GM12874 (cell line): ENCODE measurements at regions not wholly inside any gene's neighbourhood (a gene's known extent, or its start where the extent isn't known, plus 50 kb on each side); places are given as distances from the start of the nearest gene placed in this dataset.

Source experiments
- CTCF ChIP-seq: IDR thresholded peaks from 2 replicates; pipeline ENCODE4 v1.5.1; 2011; ENCODE audit warnings: low read depth, mild to moderate bottlenecking, control low read depth, low read length, moderate library complexity; ENCODE audit not compliant: insufficient read depth

GRCh38 chr10:128922172-128922571, 544.9 kb upstream of the MGMT start:
- no peak for TF ChIP-seq CTCF

- no peak for TF ChIP-seq CTCF
Observed at GRCh38 chr10:128922619-128923196, 544.3 kb upstream of the MGMT start.

GRCh38 chr10:128924918-128925317, 542.1 kb upstream of the MGMT start:
- no peak for TF ChIP-seq CTCF

GRCh38 chr10:128926711-128927110, 540.3 kb upstream of the MGMT start:
- no peak for TF ChIP-seq CTCF

GRCh38 chr10:128927497-128928161, 539.4 kb upstream of the MGMT start:
- TF ChIP-seq CTCF = no peak

GRCh38 chr10:128928231-128928836, 538.7 kb upstream of the MGMT start:
- no peak for TF ChIP-seq CTCF

GRCh38 chr10:128929131-128929530, 537.9 kb upstream of the MGMT start:
- TF ChIP-seq CTCF = no peak
